ENCODE measurements at regions not wholly inside any gene's neighbourhood (a gene's known extent, or its start where the extent isn't known, plus 50 kb on each side); places are given as distances from the start of the nearest gene placed in this dataset.
"Not testable (repeated sequence)": the region's sequence is repeated elsewhere in the genome, so short reads cannot be mapped to it uniquely, and the experiment has no call there.

DNA sequence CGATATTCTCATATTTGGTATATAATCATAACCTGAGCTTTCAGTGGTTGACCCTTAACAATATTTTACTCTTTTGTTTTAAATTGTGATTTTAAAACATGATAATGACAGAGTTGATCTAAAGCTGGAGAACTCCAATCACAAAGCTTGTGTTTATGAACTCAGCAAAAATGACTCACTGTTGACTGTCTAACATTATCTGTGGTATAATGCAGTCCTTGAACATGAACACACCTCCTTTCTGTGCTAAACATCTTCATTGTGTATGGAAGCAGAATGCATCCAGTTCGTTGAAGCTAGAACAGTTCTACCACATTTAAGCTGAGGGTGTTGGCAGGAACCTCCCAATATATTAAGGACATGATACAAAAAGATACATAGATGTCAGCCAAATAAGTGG is 1030.2 kb upstream of the SEMA6A start:
- no peak for ATAC-seq (replicated peaks in 6 of 8)
- H3K4me1 ChIP-seq (replicated peaks in 1 of 2): no peaks in the 10 kb centered on the region
- in situ Hi-C loops (cut with MboI; ENCODE audit: low pct_unique_long_range_greater_than_20kb in 2 of 9, low sequenced_read_pairs in 9 of 9, unreplicated experiment in 9 of 9): no loop called here
- no peak overlapping the region for H3K4me3 ChIP-seq
- no peak overlapping the region for H3K27ac ChIP-seq
- WGBS, 10 experiments: 43 to 100% (median 88%) methylated on average over 1 to 2 of the region's 2 CpGs

DNA sequence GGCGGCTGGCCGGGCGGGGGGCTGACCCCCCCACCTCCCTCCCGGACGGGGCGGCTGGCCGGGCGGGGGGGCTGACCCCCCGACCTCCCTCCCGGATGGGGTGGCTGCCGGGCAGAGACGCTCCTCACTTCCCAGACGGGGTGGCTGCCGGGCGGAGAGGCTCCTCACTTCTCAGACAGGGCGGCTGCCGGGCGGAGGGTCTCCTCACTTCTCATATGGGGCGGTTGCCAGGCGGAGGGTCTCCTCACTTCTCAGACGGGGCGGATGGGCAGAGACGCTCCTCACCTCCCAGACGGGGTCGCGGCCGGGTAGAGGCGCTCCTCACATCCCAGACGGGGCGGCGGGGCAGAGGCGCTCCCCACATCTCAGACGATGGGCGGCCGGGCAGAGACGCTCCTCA is 1025.2 kb upstream of the SEMA6A start:
- H3K27ac ChIP-seq; ATAC-seq (replicated peaks in 6 of 8); in situ Hi-C loops (cut with MboI; ENCODE audit: low pct_unique_long_range_greater_than_20kb in 2 of 9, low sequenced_read_pairs in 9 of 9, unreplicated experiment in 9 of 9); H3K4me1 ChIP-seq (replicated peaks in 1 of 2); H3K4me3 ChIP-seq: not testable (repeated sequence)
- no CpG with 5 or more reads among the region's 36 CpGs for WGBS, 10 experiments

GRCh38 chr5:117594166-117594565 is 1019.5 kb upstream of the SEMA6A start:
- WGBS, 10 experiments: 0 to 100% (median 68%) methylated on average over 1 to 4 of the region's 4 CpGs

GRCh38 chr5:117590944-117591343 is 1016.3 kb upstream of the SEMA6A start:
- no peak for ATAC-seq (replicated peaks in 6 of 8)

More at GRCh38 chr5:117594166-117594565, 1019.5 kb upstream of the SEMA6A start:
- peak in 1 of 8 experiments; percentile 67 for ATAC-seq (replicated peaks in 6 of 8)
- Histone ChIP-seq H3K4me3 (no peak overlapping the region), H3K27ac (no peak overlapping the region), H3K4me1 (replicated peaks in 1 of 2) (peaks cover 0 to 6% of the 10 kb centered on the region in 2 donors)
- in situ Hi-C loops (cut with MboI; ENCODE audit: low pct_unique_long_range_greater_than_20kb in 2 of 9, low sequenced_read_pairs in 9 of 9, unreplicated experiment in 9 of 9): no loop called here

GRCh38 chr5:117588611-117589010 is 1014.0 kb upstream of the SEMA6A start:
- in situ Hi-C loops (cut with MboI; ENCODE audit: low pct_unique_long_range_greater_than_20kb in 2 of 9, low sequenced_read_pairs in 9 of 9, unreplicated experiment in 9 of 9): no loop called here
- Histone ChIP-seq H3K4me1 (replicated peaks in 1 of 2) (peaks cover 2 to 7% of the 10 kb centered on the region in 2 donors), H3K4me3 (no peak overlapping the region), H3K27ac (no peak overlapping the region)
- ATAC-seq (replicated peaks in 6 of 8): no peak
- 13 to 100% (median 50%) methylated on average over 1 to 2 of the region's 2 CpGs; no CpG with 5 or more reads in 1 of the 10 experiments for WGBS, 10 experiments

More at GRCh38 chr5:117590944-117591343, 1016.3 kb upstream of the SEMA6A start:
- WGBS, 10 experiments: 33 to 100% (median 79%) methylated on average over 1 of the region's 1 CpG; no CpG with 5 or more reads in 4 of the 10 experiments
- in situ Hi-C loops (cut with MboI; ENCODE audit: low pct_unique_long_range_greater_than_20kb in 2 of 9, low sequenced_read_pairs in 9 of 9, unreplicated experiment in 9 of 9): no loop called here
- no peak overlapping the region for H3K4me3 ChIP-seq
- H3K4me1 ChIP-seq (replicated peaks in 1 of 2): peaks cover 2 to 11% of the 10 kb centered on the region in 2 donors
- H3K27ac ChIP-seq: no peak overlapping the region

- peaks cover 2 to 7% of the 10 kb centered on the region in 2 donors for H3K4me1 ChIP-seq (replicated peaks in 1 of 2)
- H3K4me3 ChIP-seq: no peak overlapping the region
- in situ Hi-C loops (cut with MboI; ENCODE audit: low pct_unique_long_range_greater_than_20kb in 2 of 9, low sequenced_read_pairs in 9 of 9, unreplicated experiment in 9 of 9): no loop called here
- no peak for ATAC-seq (replicated peaks in 6 of 8)
- no peak overlapping the region for H3K27ac ChIP-seq
- 0 to 87% (median 25%) methylated on average over 1 of the region's 1 CpG; no CpG with 5 or more reads in 1 of the 10 experiments for WGBS, 10 experiments
These were observed 1012.5 kb upstream of the SEMA6A start for GRCh38 chr5:117587111-117587510.

DNA sequence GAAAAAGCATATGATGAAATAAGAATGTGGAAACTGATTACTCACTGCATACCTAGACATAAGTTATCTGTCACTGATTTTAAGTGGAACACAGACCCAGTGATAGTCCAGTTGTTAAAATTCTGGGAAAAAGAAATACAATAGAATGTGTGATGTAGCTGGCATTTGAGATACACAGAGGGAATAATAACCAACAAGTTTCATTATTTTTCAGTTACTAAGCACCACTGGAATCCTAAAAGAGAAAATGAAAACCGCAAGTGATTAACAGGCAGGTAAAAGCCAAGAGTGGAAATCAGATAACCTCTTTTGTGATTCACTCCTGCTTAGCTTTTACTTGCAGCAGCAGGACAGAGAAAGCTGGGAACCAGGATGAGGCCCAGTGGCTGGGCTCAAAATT is 994.0 kb upstream of the SEMA6A start:
- Histone ChIP-seq H3K4me1 (replicated peaks in 1 of 2) (no peaks in the 10 kb centered on the region), H3K4me3 (no peak overlapping the region), H3K27ac (no peak overlapping the region)
- ATAC-seq (replicated peaks in 6 of 8): no peak
- in situ Hi-C loops (cut with MboI; ENCODE audit: low pct_unique_long_range_greater_than_20kb in 2 of 9, low sequenced_read_pairs in 9 of 9, unreplicated experiment in 9 of 9): no loop called here
- WGBS, 10 experiments: 27 to 100% (median 76%) methylated on average over 1 of the region's 1 CpG

- no peaks in the 10 kb centered on the region for H3K4me1 ChIP-seq (replicated peaks in 1 of 2)
- H3K4me3 ChIP-seq: no peak overlapping the region
- in situ Hi-C loops (cut with MboI; ENCODE audit: low pct_unique_long_range_greater_than_20kb in 2 of 9, low sequenced_read_pairs in 9 of 9, unreplicated experiment in 9 of 9): no loop called here
- no peak overlapping the region for H3K27ac ChIP-seq
- WGBS, 10 experiments: 0 to 100% (median 79%) methylated on average over 1 to 2 of the region's 2 CpGs; no CpG with 5 or more reads in 1 of the 10 experiments
- ATAC-seq (replicated peaks in 6 of 8): no peak
These were observed 993.5 kb upstream of the SEMA6A start for GRCh38 chr5:117568126-117568525.

- H3K27ac ChIP-seq: no peak overlapping the region
- H3K4me3 ChIP-seq: no peak overlapping the region
- in situ Hi-C loops (cut with MboI; ENCODE audit: low pct_unique_long_range_greater_than_20kb in 2 of 9, low sequenced_read_pairs in 9 of 9, unreplicated experiment in 9 of 9): no loop called here
- 14 to 100% (median 97%) methylated on average over 1 of the region's 1 CpG; no CpG with 5 or more reads in 2 of the 10 experiments for WGBS, 10 experiments
- no peaks in the 10 kb centered on the region for H3K4me1 ChIP-seq (replicated peaks in 1 of 2)
- no peak for ATAC-seq (replicated peaks in 6 of 8)
These were observed 988.0 kb upstream of the SEMA6A start for GRCh38 chr5:117562647-117563046.

DNA sequence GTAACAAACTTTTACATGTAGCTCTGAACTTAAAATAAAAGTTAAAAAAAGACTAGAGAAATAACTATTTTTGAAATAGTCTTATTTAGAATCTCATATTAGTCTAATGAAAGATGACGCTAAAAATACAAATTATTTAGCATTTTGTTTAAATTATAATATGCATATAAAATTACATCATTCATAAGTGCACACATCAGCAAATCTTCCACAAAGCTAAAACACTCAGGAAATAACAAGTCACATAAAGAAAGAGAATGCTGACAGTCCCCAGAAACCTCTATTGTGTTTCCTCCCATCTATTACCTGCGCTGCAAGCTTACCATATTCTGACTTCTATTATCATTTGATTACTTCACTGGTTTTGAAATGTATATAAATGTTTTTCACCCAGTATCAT is 986.9 kb upstream of the SEMA6A start:
- 20 to 100% (median 96%) methylated on average over 1 to 2 of the region's 2 CpGs for WGBS, 10 experiments
- no peaks in the 10 kb centered on the region for H3K4me1 ChIP-seq (replicated peaks in 1 of 2)
- H3K27ac ChIP-seq: no peak overlapping the region
- no peak for ATAC-seq (replicated peaks in 6 of 8)
- H3K4me3 ChIP-seq: no peak overlapping the region
- in situ Hi-C loops (cut with MboI; ENCODE audit: low pct_unique_long_range_greater_than_20kb in 2 of 9, low sequenced_read_pairs in 9 of 9, unreplicated experiment in 9 of 9): no loop called here

DNA sequence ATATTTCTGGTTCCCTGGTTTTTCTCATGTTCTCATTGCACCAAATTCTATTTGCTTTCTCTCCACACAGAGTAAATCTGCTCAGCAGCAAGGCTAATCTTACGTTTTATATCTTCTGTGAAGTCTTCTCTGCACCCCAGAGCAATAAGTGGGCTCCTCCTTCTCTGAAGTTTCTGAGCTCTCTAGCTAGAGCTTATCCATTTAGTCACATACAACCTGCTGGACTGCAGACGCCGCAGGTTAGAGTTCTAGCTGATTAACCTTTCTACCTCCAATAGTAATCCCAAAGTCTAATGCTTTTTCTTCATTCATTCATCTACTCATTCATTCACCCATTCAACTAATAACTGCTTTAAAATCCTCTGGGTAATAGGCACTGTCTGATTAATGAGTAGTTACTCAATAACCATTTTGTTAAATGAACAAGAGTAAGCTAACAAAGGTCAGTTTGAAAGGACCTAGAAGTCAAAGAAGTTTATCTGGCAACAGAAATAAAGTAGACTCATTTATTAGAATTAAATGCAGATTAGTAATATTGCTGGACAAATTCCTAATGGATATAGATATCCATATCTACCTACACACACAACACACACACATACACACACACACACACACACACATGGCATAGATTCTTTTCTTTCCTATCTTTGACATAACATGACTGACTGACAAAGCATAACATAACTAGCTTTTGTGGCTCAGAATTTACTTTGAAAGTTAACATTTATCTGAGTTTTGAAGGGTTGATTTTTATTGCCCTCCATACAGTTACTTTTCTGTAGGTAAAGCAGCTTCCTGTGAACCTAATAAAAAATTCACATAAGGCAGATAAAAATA is 984.6 kb upstream of the SEMA6A start:
- ATAC-seq (replicated peaks in 6 of 8): no peak
- Histone ChIP-seq H3K4me3 (no peak overlapping the region), H3K4me1 (replicated peaks in 1 of 2) (no peaks in the 10 kb centered on the region), H3K27ac (no peak overlapping the region)
- 17 to 62% (median 43%) methylated on average over 1 to 3 of the region's 3 CpGs; no CpG with 5 or more reads in 3 of the 10 experiments for WGBS, 10 experiments
- in situ Hi-C loops (cut with MboI; ENCODE audit: low pct_unique_long_range_greater_than_20kb in 2 of 9, low sequenced_read_pairs in 9 of 9, unreplicated experiment in 9 of 9): no loop called here

DNA sequence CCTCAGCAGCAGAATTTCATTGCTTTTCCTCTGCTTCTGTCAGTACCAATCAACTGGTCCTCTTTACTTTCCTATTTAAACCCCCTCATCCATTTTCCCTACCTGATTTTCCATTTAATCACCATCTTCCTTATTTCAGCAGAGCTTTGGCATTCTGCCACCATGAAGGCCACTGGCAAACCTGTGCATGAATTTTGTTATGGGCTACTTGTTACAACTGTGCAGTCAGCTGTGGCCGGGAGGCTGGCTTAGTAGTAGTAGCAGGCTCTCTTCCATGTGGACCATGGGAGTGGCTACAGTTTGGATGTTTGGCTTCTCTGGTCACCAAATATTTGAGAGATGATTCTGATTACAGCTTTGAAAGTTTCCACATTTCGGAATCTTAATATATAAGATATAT is 976.6 kb upstream of the SEMA6A start:
- no peak for ATAC-seq (replicated peaks in 6 of 8)
- H3K27ac ChIP-seq: no peak overlapping the region
- H3K4me3 ChIP-seq: no peak overlapping the region
- WGBS, 10 experiments: 0 to 92% (median 12%) methylated on average over 1 to 2 of the region's 2 CpGs; no CpG with 5 or more reads in 4 of the 10 experiments
- in situ Hi-C loops (cut with MboI; ENCODE audit: low pct_unique_long_range_greater_than_20kb in 2 of 9, low sequenced_read_pairs in 9 of 9, unreplicated experiment in 9 of 9): no loop called here
- peaks cover 0 to 4% of the 10 kb centered on the region in 2 donors for H3K4me1 ChIP-seq (replicated peaks in 1 of 2)

GRCh38 chr5:117547192-117547591 is 972.6 kb upstream of the SEMA6A start:
- Histone ChIP-seq H3K4me1 (replicated peaks in 1 of 2) (no peaks in the 10 kb centered on the region), H3K27ac (no peak overlapping the region), H3K4me3 (no peak overlapping the region)
- in situ Hi-C loops (cut with MboI; ENCODE audit: low pct_unique_long_range_greater_than_20kb in 2 of 9, low sequenced_read_pairs in 9 of 9, unreplicated experiment in 9 of 9): no loop called here
- WGBS, 10 experiments: 0 to 100% (median 56%) methylated on average over 1 of the region's 1 CpG; no CpG with 5 or more reads in 3 of the 10 experiments
- no peak for ATAC-seq (replicated peaks in 6 of 8)

- WGBS, 10 experiments: 0 to 100% (median 85%) methylated on average over 2 of the region's 2 CpGs; no CpG with 5 or more reads in 1 of the 10 experiments
- Histone ChIP-seq H3K4me1 (replicated peaks in 1 of 2) (no peaks in the 10 kb centered on the region), H3K4me3 (no peak overlapping the region), H3K27ac (no peak overlapping the region)
- ATAC-seq (replicated peaks in 6 of 8): no peak
- in situ Hi-C loops (cut with MboI; ENCODE audit: low pct_unique_long_range_greater_than_20kb in 2 of 9, low sequenced_read_pairs in 9 of 9, unreplicated experiment in 9 of 9): no loop called here
These were observed 965.1 kb upstream of the SEMA6A start for GRCh38 chr5:117539692-117540091.

Measured in motor neuron (in vitro differentiated cells).